ENCODE measurements at regions not wholly inside any gene's neighbourhood (a gene's known extent, or its start where the extent isn't known, plus 50 kb on each side); places are given as distances from the start of the nearest gene placed in this dataset.

DNA sequence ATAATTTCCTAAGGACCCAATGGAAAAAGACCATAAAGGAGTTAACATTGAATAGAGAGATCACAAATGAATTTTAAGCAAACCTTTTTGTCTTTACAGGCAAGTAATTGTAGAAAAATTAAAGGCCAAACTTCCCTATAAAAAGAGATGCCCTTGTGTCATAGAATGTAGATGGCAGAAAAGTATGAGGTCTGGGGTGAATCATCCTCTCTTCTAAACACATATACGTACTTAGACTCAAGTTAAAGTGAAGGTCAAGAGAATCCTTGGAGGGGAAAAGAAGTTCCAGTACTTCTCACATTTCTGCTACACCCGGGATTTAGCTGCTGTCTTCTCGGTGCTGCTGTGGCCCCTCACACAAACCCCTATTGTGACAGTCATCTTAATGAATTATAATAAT, 116.2 kb upstream of the ARID2 start:
- no peak for TF ChIP-seq BHLHE40 (IDR thresholded peaks at IDR 0.05; ENCODE audit: borderline replicate concordance)
- no peak for TF ChIP-seq SUZ12 (IDR thresholded peaks at IDR 0.05)
- TF ChIP-seq ZNF384 (IDR thresholded peaks at IDR 0.05), result no peak
- no peak for TF ChIP-seq NFRKB (IDR thresholded peaks at IDR 0.05)
- no peak for TF ChIP-seq ELF4 (IDR thresholded peaks at IDR 0.05)
- no peak for TF ChIP-seq TARDBP (IDR thresholded peaks at IDR 0.05)
- TF ChIP-seq L3MBTL2 (conservative IDR thresholded peaks at IDR 0.05), result no peak
- no peak for TF ChIP-seq ARNT (IDR thresholded peaks at IDR 0.05)
